Heart right ventricle (tissue), 16 donors: ENCODE measurements at regions not wholly inside any gene's neighbourhood (a gene's known extent, or its start where the extent isn't known, plus 50 kb on each side); places are given as distances from the start of the nearest gene placed in this dataset.

ENCODE experiments used
- ATAC-seq, 8 donors: fragments of 200-7000 bp; cut with Tn5 transposase; one replicate each; pipeline ENCODE4 v1.9.1; 2020; ENCODE audit warnings: mild to moderate bottlenecking in 8 of 8, moderate library complexity in 8 of 8, moderate number of reproducible peaks in 1 of 8
- DNase-seq, 2 donors: peaks; one replicate each; pipeline ENCODE4 v3.0.0-alpha.2; 2020
- H3K27ac ChIP-seq, 10 donors: fragments of 200-600 bp; sonication (generic) in 2 of 10; one replicate each; pipeline versions ENCODE4 v1.5.0 to v1.8.0; 2020 to 2022; ENCODE audit warnings: mild to moderate bottlenecking in 3 of 10
- H3K27me3 ChIP-seq, 7 donors: fragments of 200-600 bp; one replicate each; pipeline ENCODE4 v1.8.0; 2021 to 2022; ENCODE audit warnings: mild to moderate bottlenecking in 2 of 7
- H3K36me3 ChIP-seq, 9 donors: fragments of 200-600 bp; sonication (generic) in 1 of 9; one replicate each; pipeline versions ENCODE4 v1.5.0 to v1.8.0; 2020 to 2022; ENCODE audit warnings: mild to moderate bottlenecking in 2 of 9
- H3K4me1 ChIP-seq, 9 donors: fragments of 200-600 bp; sonication (generic) in 1 of 9; one replicate each; pipeline versions ENCODE4 v1.5.0 to v1.8.0; 2020 to 2022; ENCODE audit warnings: mild to moderate bottlenecking in 4 of 9
- H3K4me3 ChIP-seq, 10 donors: fragments of 200-600 bp; sonication (generic) in 2 of 10; one replicate each; pipeline versions ENCODE4 v1.5.0 to v1.8.0; 2020 to 2022; ENCODE audit warnings: mild to moderate bottlenecking in 7 of 10, moderate library complexity in 2 of 10
- H3K9me3 ChIP-seq, 11 donors: fragments of 200-600 bp in 10 of 11; sonication (generic) in 2 of 11; one replicate each; pipeline versions ENCODE4 v1.5.0 to v1.8.0; 2013 to 2022; ENCODE audit warnings: mild to moderate bottlenecking in 2 of 11, control low read depth in 1 of 11, moderate library complexity in 1 of 11
- WGBS, 2 donors: extraction: QIAGEN DNeasy Blood & Tissue Kit; methylation state at CpG; one replicate each; pipeline ENCODE4 v1.1.7; 2013; ENCODE audit warnings: inconsistent platforms in 1 of 2; 5-methylcytosine and 5-hydroxymethylcytosine counted together
- intact Hi-C, 10 donors: fragments of 100-400 bp; cut with DNase I; formaldehyde crosslinking; loops; one replicate each; pipeline versions ENCODE4 v1.11.1 to v1.14.2; 2022
- TF ChIP-seq, protein P1 (sequence below), 9 donors: fragments of 200-600 bp; sonication (generic) in 2 of 9; IDR thresholded peaks; one replicate each; pipeline versions ENCODE4 v1.5.0 to v1.8.0; 2021 to 2022; ENCODE audit warnings: antibody characterized with exemption in 9 of 9, mild to moderate bottlenecking in 5 of 9, moderate library complexity in 1 of 9
- donor health status: Arrhythmogenic right ventricular cardiomyopathy.
- donor health status: ischemic (EF 13 %, LVEDD 7.1; RV severe dilation, severe dysfunction).
- donor health status: healthy with polysubstance abuse.
- donor health status: DM: no; HTN: yes; CAD: no.
- donor health status: DM: no; HTN: no; CAD: no.
- donor health status: ischemic (EF 25% LVEDD 6.9; RV normal size, moderate dysfunction).
- donor health status: ischemic (EF 25% LVEDD 5.7; RV mildly dilated, moderate dysfunction).
- donor health status: healthy.
- donor health status: DM: yes; HTN: yes; CAD: no.
- donor health status: Ischemic cardiomyopathy.
- donor health status: ischemic (EF 35%, LVEDD 5.7; RV mildly dilated, moderate dysfunction).
- donor health status: nonischemic (EF 11% LVEDD 7.7; RV severe dilation, severe dysfunction).
- donor health status: DM: yes; HTN: yes; CAD: no.
- donor health status: PGD.
- donor health status: ischemic (EF 29% LVEDD 5.4; RV normal size, mild dysfunction).
- donor health status: nonischemic (EF 23%, LVEDD 6.1; RV moderate dilation, normal function).

DNA sequence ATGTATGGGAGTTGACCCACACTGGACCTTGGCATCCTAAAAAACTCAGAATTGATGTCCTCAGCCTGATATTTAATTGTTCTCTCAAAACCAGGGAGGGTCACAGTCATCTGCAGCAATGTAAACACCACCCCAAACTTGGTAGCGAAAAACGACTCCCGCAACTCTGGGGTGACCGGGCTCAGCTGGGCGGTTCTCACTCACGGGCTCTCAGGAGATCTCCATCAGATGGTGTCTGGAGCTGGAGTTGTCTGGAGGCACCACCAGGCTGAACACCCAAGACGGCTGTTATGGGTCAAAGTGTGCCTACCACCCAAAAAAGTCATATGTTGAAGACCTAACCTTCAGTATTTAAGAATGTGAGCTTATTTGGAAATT, 50.9 kb upstream of the NXT1 start:
- no peak for DNase-seq
- intact Hi-C loops, result loop anchor here in 1 of 10 donors (10.0 kb wide), 1 partner anchor 55 kb away; no protein-coding TSS in a partner anchor

DNA sequence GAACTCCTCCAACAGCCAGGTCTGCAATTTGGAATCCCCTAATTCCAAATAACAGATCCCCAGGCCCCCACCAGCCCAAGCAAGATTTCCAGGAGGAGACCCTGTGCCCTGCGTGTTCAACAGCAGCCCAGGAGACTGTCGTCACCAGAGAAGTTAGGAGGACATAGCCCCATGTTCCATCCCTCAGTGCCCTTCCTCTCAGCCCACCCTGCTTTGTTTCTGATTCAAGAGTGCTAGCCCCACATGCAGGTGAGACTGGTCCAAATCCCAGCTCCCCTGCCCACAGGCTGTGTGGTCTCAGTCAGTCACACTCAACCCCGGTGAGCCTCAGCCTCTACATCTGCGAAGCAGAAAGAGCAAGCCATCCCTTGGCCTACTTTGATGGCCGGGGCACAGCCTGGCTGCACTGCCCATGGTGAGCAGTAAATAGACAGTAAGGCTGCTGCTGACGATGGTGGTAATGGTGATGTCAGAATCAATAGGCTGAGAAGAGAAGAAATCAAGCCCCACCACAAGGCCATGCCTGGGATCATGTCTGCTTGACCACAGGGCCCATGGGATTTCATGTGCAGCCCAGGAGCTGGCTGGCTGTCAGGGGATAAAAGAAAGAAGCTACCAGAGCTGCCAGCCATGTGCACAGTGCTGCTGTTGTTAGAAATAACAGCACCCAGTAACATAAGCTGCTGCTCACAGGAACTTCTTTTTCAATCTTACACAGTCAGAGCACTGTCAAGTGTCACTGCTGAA, 51.5 kb upstream of the NXT1 start:
- H3K27ac ChIP-seq, result no peak overlapping the region
- DNase-seq, result no peak
- H3K36me3 ChIP-seq, result no peaks in the 10 kb centered on the region
- peaks cover 0 to 9% (median 0%) of the 10 kb centered on the region in 7 donors for H3K27me3 ChIP-seq
- no peak overlapping the region for H3K4me3 ChIP-seq
- TF ChIP-seq, protein P1, sequence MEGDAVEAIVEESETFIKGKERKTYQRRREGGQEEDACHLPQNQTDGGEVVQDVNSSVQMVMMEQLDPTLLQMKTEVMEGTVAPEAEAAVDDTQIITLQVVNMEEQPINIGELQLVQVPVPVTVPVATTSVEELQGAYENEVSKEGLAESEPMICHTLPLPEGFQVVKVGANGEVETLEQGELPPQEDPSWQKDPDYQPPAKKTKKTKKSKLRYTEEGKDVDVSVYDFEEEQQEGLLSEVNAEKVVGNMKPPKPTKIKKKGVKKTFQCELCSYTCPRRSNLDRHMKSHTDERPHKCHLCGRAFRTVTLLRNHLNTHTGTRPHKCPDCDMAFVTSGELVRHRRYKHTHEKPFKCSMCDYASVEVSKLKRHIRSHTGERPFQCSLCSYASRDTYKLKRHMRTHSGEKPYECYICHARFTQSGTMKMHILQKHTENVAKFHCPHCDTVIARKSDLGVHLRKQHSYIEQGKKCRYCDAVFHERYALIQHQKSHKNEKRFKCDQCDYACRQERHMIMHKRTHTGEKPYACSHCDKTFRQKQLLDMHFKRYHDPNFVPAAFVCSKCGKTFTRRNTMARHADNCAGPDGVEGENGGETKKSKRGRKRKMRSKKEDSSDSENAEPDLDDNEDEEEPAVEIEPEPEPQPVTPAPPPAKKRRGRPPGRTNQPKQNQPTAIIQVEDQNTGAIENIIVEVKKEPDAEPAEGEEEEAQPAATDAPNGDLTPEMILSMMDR (IDR thresholded peaks at IDR 0.05), result no peak
- ATAC-seq, result no peak
- intact Hi-C loops, result loop anchor here in 1 of 10 donors (10.0 kb wide), 1 partner anchor 54 kb away; no protein-coding TSS in a partner anchor
- peaks cover 0 to 6% (median 5%) of the 10 kb centered on the region in 9 donors for H3K4me1 ChIP-seq
- H3K9me3 ChIP-seq, result no peaks in the 10 kb centered on the region
- WGBS, 2 donors, result 94% methylated on average over 6 of the region's 6 CpGs

More for the DNA sequence above, 50.9 kb upstream of the NXT1 start:
- no peak overlapping the region for H3K27ac ChIP-seq
- WGBS, 2 donors, result 95% methylated on average over 7 of the region's 7 CpGs
- peaks cover 0 to under 1% (median 0%) of the 10 kb centered on the region in 9 donors for H3K4me1 ChIP-seq
- no peak overlapping the region for H3K4me3 ChIP-seq
- no peaks in the 10 kb centered on the region for H3K36me3 ChIP-seq
- peaks cover 0 to 7% (median 0%) of the 10 kb centered on the region in 7 donors for H3K27me3 ChIP-seq
- no peak for ATAC-seq
- TF ChIP-seq, protein P1 (IDR thresholded peaks at IDR 0.05), result no peak
- H3K9me3 ChIP-seq, result no peaks in the 10 kb centered on the region

DNA sequence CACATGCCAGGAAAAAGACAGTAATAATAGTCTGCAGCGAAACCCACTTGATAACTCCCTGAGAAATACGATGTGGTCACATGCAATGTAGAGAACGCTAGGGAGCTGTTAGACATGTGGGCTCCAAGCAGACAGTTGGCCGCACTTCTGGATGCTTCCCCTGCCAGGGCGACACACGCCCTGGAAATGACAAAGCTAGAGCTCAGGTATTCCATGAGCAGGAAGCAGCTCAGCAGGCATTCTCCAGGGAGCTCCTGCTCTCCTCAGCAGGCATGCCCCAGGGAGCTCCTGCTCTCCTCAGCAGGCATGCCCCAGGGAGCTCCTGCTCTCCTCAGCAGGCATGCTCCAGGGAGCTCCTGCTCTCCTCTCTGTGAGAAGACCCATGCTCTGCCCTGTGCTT, 52.4 kb upstream of the NXT1 start:
- no peaks in the 10 kb centered on the region for H3K9me3 ChIP-seq
- no peaks in the 10 kb centered on the region for H3K36me3 ChIP-seq
- TF ChIP-seq, protein P1 (IDR thresholded peaks at IDR 0.05), result no peak
- H3K27me3 ChIP-seq, result peaks cover 0 to 7% (median 0%) of the 10 kb centered on the region in 7 donors
- intact Hi-C loops, result loop anchor here in 1 of 10 donors (10.0 kb wide), 1 partner anchor 53 kb away; no protein-coding TSS in a partner anchor
- DNase-seq (no peak), ATAC-seq (no peak)
- H3K4me3 ChIP-seq, result no peak overlapping the region
- peaks cover 0 to 15% (median 11%) of the 10 kb centered on the region in 9 donors for H3K4me1 ChIP-seq
- H3K27ac ChIP-seq, result no peak overlapping the region
- 75 to 83% methylated on average over 6 of the region's 6 CpGs for WGBS, 2 donors

DNA sequence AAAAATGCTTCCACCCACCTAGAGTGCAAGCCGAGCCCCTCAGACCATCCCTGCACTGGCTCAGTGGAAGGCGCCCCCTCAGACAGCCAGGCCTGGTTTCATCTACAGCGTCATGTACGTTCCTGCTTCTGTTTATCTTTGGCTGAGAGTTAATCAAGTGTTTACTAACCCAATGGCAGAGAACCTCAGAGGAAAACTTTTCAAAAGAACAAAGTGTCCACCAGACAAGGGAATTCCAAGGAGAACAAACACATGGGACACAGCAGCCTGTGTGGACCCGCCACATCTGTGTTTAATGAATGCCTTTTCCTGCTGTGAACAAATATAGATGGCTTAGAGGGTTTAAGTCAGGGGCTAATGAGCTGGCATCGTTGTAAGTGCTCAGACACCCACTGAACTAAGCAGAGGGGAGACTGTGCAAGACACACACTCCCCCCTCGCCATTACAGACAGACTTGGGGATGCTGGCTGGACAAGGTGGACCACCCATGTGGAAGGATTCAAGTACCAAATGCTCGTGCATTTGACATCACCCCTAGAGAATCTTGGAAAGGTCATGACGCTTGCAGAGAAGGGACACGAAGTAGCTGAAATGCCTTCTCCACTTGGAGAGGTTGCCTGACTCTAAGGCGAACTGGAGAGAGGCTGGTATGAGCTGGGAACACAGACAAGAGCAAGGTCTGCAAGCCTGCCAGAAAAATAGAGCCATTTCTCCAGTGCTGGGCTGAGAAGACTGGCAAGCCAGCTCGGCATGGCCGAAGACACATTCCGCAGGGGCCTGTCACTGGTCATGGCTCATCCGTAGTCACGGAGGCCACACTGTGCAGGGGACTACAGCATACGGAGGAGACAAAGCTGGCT, 53.5 kb upstream of the NXT1 start:
- 76 to 78% methylated on average over 17 of the region's 17 CpGs for WGBS, 2 donors
- H3K27ac ChIP-seq, result no peak overlapping the region
- peaks cover 0 to 19% (median 12%) of the 10 kb centered on the region in 9 donors for H3K4me1 ChIP-seq

More for the DNA sequence above, 53.5 kb upstream of the NXT1 start:
- intact Hi-C loops, result loop anchor here in 1 of 10 donors (10.0 kb wide), 1 partner anchor 52 kb away; no protein-coding TSS in a partner anchor
- H3K36me3 ChIP-seq, result no peaks in the 10 kb centered on the region
- H3K4me3 ChIP-seq, result no peak overlapping the region
- no peaks in the 10 kb centered on the region for H3K9me3 ChIP-seq
- peaks cover 0 to 7% (median 0%) of the 10 kb centered on the region in 7 donors for H3K27me3 ChIP-seq
- TF ChIP-seq, protein P1 (IDR thresholded peaks at IDR 0.05), result no peak
- DNase-seq (no peak), ATAC-seq (peak in 1 of 8 donors; percentile 30)
